HL-60 (cell line): ENCODE measurements at regions not wholly inside any gene's neighbourhood (a gene's known extent, or its start where the extent isn't known, plus 50 kb on each side); places are given as distances from the start of the nearest gene placed in this dataset.

Source experiments
- DNase-seq, 2 experiments: peaks; one replicate each; pipeline ENCODE4 v3.0.0-alpha.2; 2010 to 2020; ENCODE audit warnings: low read depth in 1 of 2, low spot score in 1 of 2
- H3K27ac ChIP-seq: fragments of 250-450 bp; sonication (Bioruptor Pico); replicated peaks from 2 replicates; pipeline ENCODE4 v1.5.1; 2020; ENCODE audit warnings: mild to moderate bottlenecking, moderate library complexity
- H3K27me3 ChIP-seq: fragments of 250-450 bp; sonication (Bioruptor Pico); 2 replicates; pipeline ENCODE4 v1.5.1; 2021; ENCODE audit warnings: mild to moderate bottlenecking, moderate library complexity; ENCODE audit not compliant: insufficient read depth, poor library complexity, severe bottlenecking
- H3K4me3 ChIP-seq: replicated peaks from 2 replicates; pipeline ENCODE4 v1.5.1; 2011; ENCODE audit warnings: mild to moderate bottlenecking, control low read depth, low read length; ENCODE audit not compliant: insufficient read depth
- GABPA ChIP-seq: IDR thresholded peaks from 2 replicates; pipeline ENCODE4 v1.6.1; 2012; ENCODE audit warnings: low read depth
- POLR2AphosphoS5 ChIP-seq: IDR thresholded peaks from 2 replicates; pipeline ENCODE4 v1.6.1; 2012; ENCODE audit warnings: low read depth
- SPI1 ChIP-seq: IDR thresholded peaks from 2 replicates; pipeline ENCODE4 v1.6.1; 2012; ENCODE audit warnings: low read depth, mild to moderate bottlenecking, borderline replicate concordance
- TF ChIP-seq, protein P1 (sequence below): IDR thresholded peaks from 2 replicates; pipeline ENCODE4 v1.6.1; 2012; ENCODE audit warnings: low read depth; ENCODE audit not compliant: insufficient replicate concordance
- TF ChIP-seq, protein P2 (sequence below): IDR thresholded peaks from one replicate; pipeline ENCODE4 v1.5.1; 2011; ENCODE audit warnings: low read length, control low read depth, inconsistent platforms; ENCODE audit not compliant: insufficient read depth

- Histone ChIP-seq H3K27me3 (no peaks in the 10 kb centered on the region), H3K27ac (no peak overlapping the region), H3K4me3 (no peak overlapping the region)
- TF ChIP-seq GABPA: no peak
- DNase-seq: no peak
Observed at GRCh38 chr14:25436288-25436875, 386.4 kb upstream of the STXBP6 start.

DNA sequence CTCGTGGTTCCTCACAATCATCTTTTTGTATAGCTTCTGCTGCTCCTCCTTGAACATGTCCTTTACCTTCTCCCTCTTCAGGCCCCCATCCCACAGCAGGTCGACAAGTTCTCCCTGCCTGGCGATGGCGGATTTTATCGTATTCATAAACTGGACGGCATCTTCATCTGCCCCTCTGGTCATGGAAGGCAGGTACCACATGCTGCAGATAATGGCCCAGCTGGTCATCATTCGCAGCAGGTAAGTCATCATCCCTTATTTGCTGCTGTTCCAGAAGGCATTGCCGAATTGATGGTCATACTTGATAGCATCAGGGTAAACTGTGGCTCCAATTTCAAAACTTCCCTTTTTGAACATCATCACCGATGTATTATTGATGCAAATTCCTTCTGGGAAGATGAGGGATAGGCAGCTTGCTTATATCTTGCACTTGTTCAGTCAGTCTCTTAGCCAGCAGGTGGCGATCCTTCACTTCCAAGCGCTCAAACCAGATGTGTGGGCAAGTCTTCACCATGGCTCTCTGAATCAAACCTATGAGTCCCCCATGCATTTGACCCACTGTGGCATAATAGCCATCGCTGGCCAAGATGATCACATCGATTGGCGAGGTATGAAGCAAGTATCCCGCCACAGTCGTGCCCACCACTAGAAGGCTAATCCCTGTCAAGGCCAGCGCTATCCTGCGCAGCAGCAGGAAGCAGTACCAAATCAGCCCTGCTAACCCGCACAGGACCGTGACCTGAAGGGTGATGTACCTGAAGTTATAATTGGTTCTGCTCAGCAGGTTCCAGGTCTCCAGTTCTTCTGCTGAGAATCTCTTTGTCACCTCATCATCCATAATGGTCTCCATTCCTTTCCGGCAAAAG lies 381.5 kb upstream of the STXBP6 start:
- TF ChIP-seq, protein P1, sequence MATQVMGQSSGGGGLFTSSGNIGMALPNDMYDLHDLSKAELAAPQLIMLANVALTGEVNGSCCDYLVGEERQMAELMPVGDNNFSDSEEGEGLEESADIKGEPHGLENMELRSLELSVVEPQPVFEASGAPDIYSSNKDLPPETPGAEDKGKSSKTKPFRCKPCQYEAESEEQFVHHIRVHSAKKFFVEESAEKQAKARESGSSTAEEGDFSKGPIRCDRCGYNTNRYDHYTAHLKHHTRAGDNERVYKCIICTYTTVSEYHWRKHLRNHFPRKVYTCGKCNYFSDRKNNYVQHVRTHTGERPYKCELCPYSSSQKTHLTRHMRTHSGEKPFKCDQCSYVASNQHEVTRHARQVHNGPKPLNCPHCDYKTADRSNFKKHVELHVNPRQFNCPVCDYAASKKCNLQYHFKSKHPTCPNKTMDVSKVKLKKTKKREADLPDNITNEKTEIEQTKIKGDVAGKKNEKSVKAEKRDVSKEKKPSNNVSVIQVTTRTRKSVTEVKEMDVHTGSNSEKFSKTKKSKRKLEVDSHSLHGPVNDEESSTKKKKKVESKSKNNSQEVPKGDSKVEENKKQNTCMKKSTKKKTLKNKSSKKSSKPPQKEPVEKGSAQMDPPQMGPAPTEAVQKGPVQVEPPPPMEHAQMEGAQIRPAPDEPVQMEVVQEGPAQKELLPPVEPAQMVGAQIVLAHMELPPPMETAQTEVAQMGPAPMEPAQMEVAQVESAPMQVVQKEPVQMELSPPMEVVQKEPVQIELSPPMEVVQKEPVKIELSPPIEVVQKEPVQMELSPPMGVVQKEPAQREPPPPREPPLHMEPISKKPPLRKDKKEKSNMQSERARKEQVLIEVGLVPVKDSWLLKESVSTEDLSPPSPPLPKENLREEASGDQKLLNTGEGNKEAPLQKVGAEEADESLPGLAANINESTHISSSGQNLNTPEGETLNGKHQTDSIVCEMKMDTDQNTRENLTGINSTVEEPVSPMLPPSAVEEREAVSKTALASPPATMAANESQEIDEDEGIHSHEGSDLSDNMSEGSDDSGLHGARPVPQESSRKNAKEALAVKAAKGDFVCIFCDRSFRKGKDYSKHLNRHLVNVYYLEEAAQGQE: no peak
- TF ChIP-seq SPI1: no peak
- TF ChIP-seq, protein P2, sequence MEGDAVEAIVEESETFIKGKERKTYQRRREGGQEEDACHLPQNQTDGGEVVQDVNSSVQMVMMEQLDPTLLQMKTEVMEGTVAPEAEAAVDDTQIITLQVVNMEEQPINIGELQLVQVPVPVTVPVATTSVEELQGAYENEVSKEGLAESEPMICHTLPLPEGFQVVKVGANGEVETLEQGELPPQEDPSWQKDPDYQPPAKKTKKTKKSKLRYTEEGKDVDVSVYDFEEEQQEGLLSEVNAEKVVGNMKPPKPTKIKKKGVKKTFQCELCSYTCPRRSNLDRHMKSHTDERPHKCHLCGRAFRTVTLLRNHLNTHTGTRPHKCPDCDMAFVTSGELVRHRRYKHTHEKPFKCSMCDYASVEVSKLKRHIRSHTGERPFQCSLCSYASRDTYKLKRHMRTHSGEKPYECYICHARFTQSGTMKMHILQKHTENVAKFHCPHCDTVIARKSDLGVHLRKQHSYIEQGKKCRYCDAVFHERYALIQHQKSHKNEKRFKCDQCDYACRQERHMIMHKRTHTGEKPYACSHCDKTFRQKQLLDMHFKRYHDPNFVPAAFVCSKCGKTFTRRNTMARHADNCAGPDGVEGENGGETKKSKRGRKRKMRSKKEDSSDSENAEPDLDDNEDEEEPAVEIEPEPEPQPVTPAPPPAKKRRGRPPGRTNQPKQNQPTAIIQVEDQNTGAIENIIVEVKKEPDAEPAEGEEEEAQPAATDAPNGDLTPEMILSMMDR: peak; percentile 38
- peak in 1 of 2 experiments; percentile 26 for DNase-seq

GRCh38 chr14:25430808-25431207 lies 380.9 kb upstream of the STXBP6 start:
- no peak overlapping the region for H3K4me3 ChIP-seq
- TF ChIP-seq SPI1 (no peak), GABPA (no peak), POLR2AphosphoS5 (no peak)
- TF ChIP-seq, protein P2: no peak
- TF ChIP-seq, protein P1: no peak
- H3K27me3 ChIP-seq: no peaks in the 10 kb centered on the region
- DNase-seq: no peak
- no peak overlapping the region for H3K27ac ChIP-seq

More for the DNA sequence above, 381.5 kb upstream of the STXBP6 start:
- Histone ChIP-seq H3K27ac (no peak overlapping the region), H3K4me3 (no peak overlapping the region), H3K27me3 (no peaks in the 10 kb centered on the region)

DNA sequence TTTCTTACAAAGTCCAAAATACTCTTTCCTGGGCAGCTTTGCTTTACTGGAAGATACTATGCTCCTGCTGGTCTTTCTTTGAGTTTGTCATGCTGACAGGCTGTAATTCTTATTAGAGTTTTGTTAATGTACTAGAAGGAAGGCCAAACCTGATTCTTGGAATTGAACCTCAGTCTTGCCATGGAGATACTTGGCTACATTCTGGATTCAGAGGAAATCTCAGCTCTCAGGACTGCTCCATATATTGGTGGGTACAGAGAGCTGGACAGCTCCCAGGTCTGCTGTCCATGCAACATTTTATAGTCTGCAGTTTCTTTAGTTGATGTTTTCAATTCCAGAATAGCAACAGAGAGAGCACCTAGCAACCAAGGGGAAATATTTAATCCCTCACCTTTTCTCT lies 363.1 kb upstream of the STXBP6 start:
- no peak for DNase-seq
- TF ChIP-seq, protein P1: peak; percentile 63
- TF ChIP-seq POLR2AphosphoS5 (no peak), GABPA (no peak)
- no peak overlapping the region for H3K27ac ChIP-seq
- no peak overlapping the region for H3K4me3 ChIP-seq
- H3K27me3 ChIP-seq: no peaks in the 10 kb centered on the region
